ENCODE measurements at regions not wholly inside any gene's neighbourhood (a gene's known extent, or its start where the extent isn't known, plus 50 kb on each side); places are given as distances from the start of the nearest gene placed in this dataset.

- TF ChIP-seq CTCF (conservative IDR thresholded peaks at IDR 0.05), result no peak
- no peak for TF ChIP-seq ZFX (IDR thresholded peaks at IDR 0.05)
These were observed 219.1 kb upstream of the IGFBP7 start for GRCh38 chr4:57329279-57329678.
